ENCODE measurements at regions not wholly inside any gene's neighbourhood (a gene's known extent, or its start where the extent isn't known, plus 50 kb on each side); places are given as distances from the start of the nearest gene placed in this dataset.

DNA sequence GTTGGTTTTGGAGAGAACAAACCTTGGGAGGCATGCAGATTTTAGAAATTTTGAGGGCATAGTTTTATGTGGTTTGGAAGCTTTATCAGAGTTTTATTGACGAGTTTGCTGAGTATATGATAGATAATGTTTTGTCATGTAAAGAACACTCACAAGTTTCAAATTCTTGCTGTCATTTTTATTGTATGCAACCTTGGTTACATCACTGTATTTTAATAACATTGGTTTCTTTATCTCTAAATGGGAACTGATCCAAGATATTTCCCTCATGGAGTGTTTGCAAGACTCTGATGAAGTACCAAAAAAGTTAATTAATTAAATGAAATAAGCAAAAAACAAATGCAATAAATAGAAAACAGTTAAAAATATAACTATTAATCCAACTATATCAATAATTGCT lies 170.3 kb downstream of the SMC2 start:
- Histone ChIP-seq H3K4me3 (ENCODE audit: low read length) (no peak overlapping the region), H3K9me3 (ENCODE audit: control insufficient read depth, low read length) (no peaks in the 10 kb centered on the region), H3K27ac (ENCODE audit: low read depth, low read length) (no peak overlapping the region), H3K9ac (ENCODE audit: extremely low read depth, low read length, poor library complexity, severe bottlenecking) (no peak overlapping the region), H3K27me3 (ENCODE audit: control insufficient read depth, insufficient read depth, low read length, poor library complexity, severe bottlenecking) (no peaks in the 10 kb centered on the region), H3K36me3 (ENCODE audit: control insufficient read depth, insufficient read depth, low read length) (no peaks in the 10 kb centered on the region), H3K4me1 (ENCODE audit: control insufficient read depth, insufficient read depth, low read length) (no peaks in the 10 kb centered on the region)
- no peak for DNase-seq
- Mint-ChIP-seq H3K4me1 (peaks cover 19% of the 10 kb centered on the region), H3K27ac (no peak overlapping the region), H3K9me3 (no peaks in the 10 kb centered on the region), H3K4me3 (no peak overlapping the region), H3K36me3 (ENCODE audit: low read depth) (no peaks in the 10 kb centered on the region), H3K27me3 (ENCODE audit: insufficient read depth) (no peaks in the 10 kb centered on the region)
- TF ChIP-seq, protein P1, sequence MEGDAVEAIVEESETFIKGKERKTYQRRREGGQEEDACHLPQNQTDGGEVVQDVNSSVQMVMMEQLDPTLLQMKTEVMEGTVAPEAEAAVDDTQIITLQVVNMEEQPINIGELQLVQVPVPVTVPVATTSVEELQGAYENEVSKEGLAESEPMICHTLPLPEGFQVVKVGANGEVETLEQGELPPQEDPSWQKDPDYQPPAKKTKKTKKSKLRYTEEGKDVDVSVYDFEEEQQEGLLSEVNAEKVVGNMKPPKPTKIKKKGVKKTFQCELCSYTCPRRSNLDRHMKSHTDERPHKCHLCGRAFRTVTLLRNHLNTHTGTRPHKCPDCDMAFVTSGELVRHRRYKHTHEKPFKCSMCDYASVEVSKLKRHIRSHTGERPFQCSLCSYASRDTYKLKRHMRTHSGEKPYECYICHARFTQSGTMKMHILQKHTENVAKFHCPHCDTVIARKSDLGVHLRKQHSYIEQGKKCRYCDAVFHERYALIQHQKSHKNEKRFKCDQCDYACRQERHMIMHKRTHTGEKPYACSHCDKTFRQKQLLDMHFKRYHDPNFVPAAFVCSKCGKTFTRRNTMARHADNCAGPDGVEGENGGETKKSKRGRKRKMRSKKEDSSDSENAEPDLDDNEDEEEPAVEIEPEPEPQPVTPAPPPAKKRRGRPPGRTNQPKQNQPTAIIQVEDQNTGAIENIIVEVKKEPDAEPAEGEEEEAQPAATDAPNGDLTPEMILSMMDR (conservative IDR thresholded peaks at IDR 0.05) = no peak
- 35% methylated on average over 1 of the region's 1 CpG; no CpG with 5 or more reads in 1 of the 2 experiments for WGBS, 2 experiments (ENCODE audit: insufficient coverage in 1 of 2, insufficient read length in 1 of 2)

DNA sequence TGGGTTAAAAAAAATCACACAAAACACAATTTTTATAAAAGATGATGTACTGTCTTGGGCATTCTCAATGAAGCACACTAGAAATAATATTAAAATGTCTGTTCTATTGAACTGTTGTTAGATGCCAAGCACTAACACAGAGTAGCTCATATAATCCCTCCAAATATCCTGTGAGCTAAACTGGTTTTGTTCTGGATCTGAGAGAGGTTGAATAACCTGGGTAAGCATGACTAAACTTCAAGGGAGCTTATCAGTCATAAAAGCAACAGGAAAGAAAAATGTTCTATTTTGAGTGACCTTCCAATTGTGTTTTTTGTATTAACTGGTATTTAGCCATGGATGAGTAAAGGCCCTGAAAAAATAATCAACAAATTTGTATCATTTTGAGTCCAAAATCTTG lies 175.3 kb downstream of the SMC2 start:
- Mint-ChIP-seq H3K27me3 (ENCODE audit: insufficient read depth) (no peaks in the 10 kb centered on the region), H3K9me3 (no peaks in the 10 kb centered on the region), H3K27ac (no peak overlapping the region), H3K4me3 (no peak overlapping the region), H3K36me3 (ENCODE audit: low read depth) (no peaks in the 10 kb centered on the region), H3K4me1 (peaks cover 9% of the 10 kb centered on the region)
- H3K4me1 ChIP-seq (ENCODE audit: control insufficient read depth, insufficient read depth, low read length) = peaks cover 4% of the 10 kb centered on the region
- no peak for DNase-seq
- H3K27me3 ChIP-seq (ENCODE audit: control insufficient read depth, insufficient read depth, low read length, poor library complexity, severe bottlenecking) = no peaks in the 10 kb centered on the region
- H3K9me3 ChIP-seq (ENCODE audit: control insufficient read depth, low read length) = no peaks in the 10 kb centered on the region
- H3K36me3 ChIP-seq (ENCODE audit: control insufficient read depth, insufficient read depth, low read length) = no peaks in the 10 kb centered on the region
- no peak overlapping the region for H3K4me3 ChIP-seq (ENCODE audit: low read length)
- TF ChIP-seq, protein P1 (conservative IDR thresholded peaks at IDR 0.05) = no peak
- no peak overlapping the region for H3K9ac ChIP-seq (ENCODE audit: extremely low read depth, low read length, poor library complexity, severe bottlenecking)
- H3K27ac ChIP-seq (ENCODE audit: low read depth, low read length) = no peak overlapping the region

DNA sequence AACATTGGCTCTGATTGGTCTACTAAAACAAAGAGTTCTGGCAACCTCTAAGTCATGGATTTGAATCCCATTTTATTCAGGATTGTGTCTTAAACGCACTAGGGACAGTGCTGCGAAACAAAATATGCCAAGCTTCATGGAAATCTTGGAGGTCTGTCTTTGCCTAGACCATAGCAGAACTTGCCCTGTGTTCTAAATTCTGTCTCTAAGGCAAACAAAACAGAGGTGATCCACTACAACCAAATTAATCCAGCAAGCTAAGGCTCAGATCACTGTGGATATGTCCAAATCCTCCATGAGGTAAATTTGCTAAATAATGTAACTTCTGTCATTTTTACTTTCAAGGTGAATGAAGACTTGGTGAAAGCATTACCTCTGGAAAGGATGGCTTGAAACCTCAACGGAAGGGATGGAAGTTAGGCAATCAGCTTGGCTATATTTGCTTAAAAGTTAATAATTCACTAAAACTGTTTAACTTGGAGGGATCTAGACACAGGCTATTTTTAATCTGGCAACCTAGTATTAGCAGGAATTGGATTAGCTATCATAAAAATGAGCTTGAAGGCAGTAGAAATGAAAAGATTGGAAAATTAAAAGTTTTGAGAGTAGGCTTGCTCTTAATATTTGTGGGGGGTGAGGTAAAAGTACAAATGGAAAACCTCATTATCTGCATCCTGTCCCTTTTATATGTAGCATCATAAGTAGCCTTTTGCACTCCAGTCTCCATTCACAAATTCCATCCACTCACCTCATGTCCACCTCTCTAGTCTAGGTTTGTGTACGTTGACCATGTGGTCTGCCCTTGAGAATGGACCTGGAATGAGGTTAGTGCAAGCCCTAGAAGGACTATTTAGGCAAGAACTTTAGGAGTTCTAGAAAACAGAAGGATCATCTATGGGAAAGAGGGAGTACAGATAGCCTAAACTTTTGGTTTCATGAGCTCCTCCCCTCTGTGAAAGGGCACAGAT lies 176.2 kb downstream of the SMC2 start:
- Mint-ChIP-seq H3K9me3 (no peaks in the 10 kb centered on the region), H3K4me3 (no peak overlapping the region), H3K36me3 (ENCODE audit: low read depth) (no peaks in the 10 kb centered on the region), H3K27ac (no peak overlapping the region), H3K27me3 (ENCODE audit: insufficient read depth) (no peaks in the 10 kb centered on the region), H3K4me1 (peaks cover 9% of the 10 kb centered on the region)
- DNase-seq = no peak
- H3K4me3 ChIP-seq (ENCODE audit: low read length) = no peak overlapping the region
- H3K4me1 ChIP-seq (ENCODE audit: control insufficient read depth, insufficient read depth, low read length) = peaks cover 4% of the 10 kb centered on the region
- H3K9me3 ChIP-seq (ENCODE audit: control insufficient read depth, low read length) = no peaks in the 10 kb centered on the region
- TF ChIP-seq, protein P1 (conservative IDR thresholded peaks at IDR 0.05) = no peak
- 89 to 97% methylated on average over 4 of the region's 4 CpGs for WGBS, 2 experiments (ENCODE audit: insufficient coverage in 1 of 2, insufficient read length in 1 of 2)
- no peak overlapping the region for H3K27ac ChIP-seq (ENCODE audit: low read depth, low read length)
- no peak overlapping the region for H3K9ac ChIP-seq (ENCODE audit: extremely low read depth, low read length, poor library complexity, severe bottlenecking)
- H3K36me3 ChIP-seq (ENCODE audit: control insufficient read depth, insufficient read depth, low read length) = no peaks in the 10 kb centered on the region
- no peaks in the 10 kb centered on the region for H3K27me3 ChIP-seq (ENCODE audit: control insufficient read depth, insufficient read depth, low read length, poor library complexity, severe bottlenecking)
